Endothelial cell (in vitro differentiated cells): ENCODE measurements at regions not wholly inside any gene's neighbourhood (a gene's known extent, or its start where the extent isn't known, plus 50 kb on each side); places are given as distances from the start of the nearest gene placed in this dataset.

Experiments
- DNase-seq: peaks from one replicate; pipeline ENCODE4 v3.0.0; 2021; ENCODE audit warnings: low spot score
- H3K27ac Mint-ChIP-seq: one replicate; pipeline ENCODE4 v1.8.0; 2021; ENCODE audit warnings: mixed read lengths, inconsistent platforms; ENCODE audit not compliant: unreplicated experiment
- H3K27me3 Mint-ChIP-seq: one replicate; pipeline ENCODE4 v1.8.0; 2021; ENCODE audit warnings: mild to moderate bottlenecking, moderate library complexity, mixed read lengths, inconsistent platforms; ENCODE audit not compliant: unreplicated experiment
- H3K36me3 Mint-ChIP-seq: one replicate; pipeline ENCODE4 v1.8.0; 2021; ENCODE audit warnings: mild to moderate bottlenecking, low read depth, mixed read lengths, inconsistent platforms; ENCODE audit not compliant: unreplicated experiment
- H3K4me1 Mint-ChIP-seq: one replicate; pipeline ENCODE4 v1.8.0; 2021; ENCODE audit warnings: mild to moderate bottlenecking, mixed read lengths, inconsistent platforms; ENCODE audit not compliant: unreplicated experiment
- H3K4me3 Mint-ChIP-seq: one replicate; pipeline ENCODE4 v1.8.0; 2021; ENCODE audit warnings: mild to moderate bottlenecking, mixed read lengths, inconsistent platforms; ENCODE audit not compliant: unreplicated experiment
- H3K9me3 Mint-ChIP-seq: one replicate; pipeline ENCODE4 v1.8.0; 2021; ENCODE audit warnings: mixed read lengths, inconsistent platforms; ENCODE audit not compliant: unreplicated experiment
- TF ChIP-seq, protein P1 (sequence below): fragments of 200-600 bp; sonication (generic); IDR thresholded peaks from one replicate; pipeline ENCODE4 v1.5.0; 2021; ENCODE audit warnings: antibody characterized with exemption; ENCODE audit not compliant: unreplicated experiment

DNA sequence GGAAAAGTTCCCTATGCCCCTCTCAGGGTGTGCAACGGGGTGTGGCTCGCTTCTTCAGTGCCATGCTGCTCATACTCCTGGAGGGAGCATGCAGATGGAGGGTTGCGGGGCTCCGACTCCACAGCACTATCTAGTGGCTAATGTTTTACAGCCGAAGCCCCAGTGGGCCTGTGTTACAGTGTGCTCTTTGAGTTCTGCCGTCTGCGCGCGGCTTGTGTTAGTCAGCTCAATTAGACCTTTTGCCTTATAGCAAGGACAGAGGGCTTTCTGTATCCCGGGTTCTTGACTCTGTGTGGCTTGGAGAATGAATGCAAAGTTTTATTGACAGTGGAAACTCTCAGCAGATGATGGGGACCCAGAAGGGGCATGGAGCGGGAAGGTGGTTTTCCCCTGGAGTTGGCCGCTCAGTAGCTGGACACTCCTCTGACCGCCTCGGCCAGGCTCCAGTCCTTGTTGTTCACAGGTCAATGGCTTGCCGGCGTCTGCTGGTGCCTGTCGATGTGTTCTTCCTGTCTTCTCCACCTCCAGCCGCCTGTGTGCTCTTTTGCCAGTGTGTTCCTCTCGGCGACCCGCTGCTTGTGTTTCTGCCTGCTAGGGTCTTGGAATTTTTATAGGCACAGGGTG, 383.4 kb downstream of the LMO7 start:
- Mint-ChIP-seq H3K4me1 (no peaks in the 10 kb centered on the region), H3K27me3 (peaks cover 2% of the 10 kb centered on the region), H3K9me3 (no peaks in the 10 kb centered on the region), H3K4me3 (no peak overlapping the region), H3K36me3 (no peaks in the 10 kb centered on the region), H3K27ac (no peak overlapping the region)
- peak; percentile 59 for DNase-seq
- TF ChIP-seq, protein P1, sequence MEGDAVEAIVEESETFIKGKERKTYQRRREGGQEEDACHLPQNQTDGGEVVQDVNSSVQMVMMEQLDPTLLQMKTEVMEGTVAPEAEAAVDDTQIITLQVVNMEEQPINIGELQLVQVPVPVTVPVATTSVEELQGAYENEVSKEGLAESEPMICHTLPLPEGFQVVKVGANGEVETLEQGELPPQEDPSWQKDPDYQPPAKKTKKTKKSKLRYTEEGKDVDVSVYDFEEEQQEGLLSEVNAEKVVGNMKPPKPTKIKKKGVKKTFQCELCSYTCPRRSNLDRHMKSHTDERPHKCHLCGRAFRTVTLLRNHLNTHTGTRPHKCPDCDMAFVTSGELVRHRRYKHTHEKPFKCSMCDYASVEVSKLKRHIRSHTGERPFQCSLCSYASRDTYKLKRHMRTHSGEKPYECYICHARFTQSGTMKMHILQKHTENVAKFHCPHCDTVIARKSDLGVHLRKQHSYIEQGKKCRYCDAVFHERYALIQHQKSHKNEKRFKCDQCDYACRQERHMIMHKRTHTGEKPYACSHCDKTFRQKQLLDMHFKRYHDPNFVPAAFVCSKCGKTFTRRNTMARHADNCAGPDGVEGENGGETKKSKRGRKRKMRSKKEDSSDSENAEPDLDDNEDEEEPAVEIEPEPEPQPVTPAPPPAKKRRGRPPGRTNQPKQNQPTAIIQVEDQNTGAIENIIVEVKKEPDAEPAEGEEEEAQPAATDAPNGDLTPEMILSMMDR = no peak

DNA sequence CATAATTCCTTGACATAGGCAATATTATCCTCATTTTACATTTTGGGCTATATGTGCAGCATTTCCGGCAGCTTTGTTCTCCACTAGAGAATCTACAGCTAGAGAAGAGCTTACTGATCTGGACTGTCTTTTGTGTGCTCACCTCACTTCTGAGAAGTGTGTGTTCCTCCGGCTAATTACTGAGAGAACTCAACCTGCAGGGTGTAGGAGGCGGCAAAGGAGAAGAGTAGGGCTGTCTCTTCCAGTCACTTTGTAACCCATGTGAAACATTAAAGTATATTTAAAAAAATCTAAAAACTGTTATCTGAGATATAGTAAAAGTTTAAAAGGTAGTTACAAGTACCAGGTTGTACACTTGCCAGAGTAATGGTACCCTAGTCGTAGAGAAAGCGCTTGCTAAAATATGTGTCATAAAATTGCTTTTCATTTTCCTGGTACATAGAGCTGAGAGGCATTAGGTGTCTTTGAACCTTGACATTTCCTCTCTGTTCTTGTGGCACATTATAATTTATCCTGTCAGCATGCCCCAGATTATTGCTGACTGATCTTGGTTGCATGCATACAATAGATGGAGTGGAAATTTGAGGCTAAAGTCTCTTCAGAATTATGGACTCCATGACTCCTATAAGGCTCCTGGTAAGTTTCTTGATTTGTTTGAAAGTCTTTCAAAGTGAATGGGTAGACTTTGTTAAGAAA, 381.9 kb downstream of the LMO7 start:
- Mint-ChIP-seq H3K27me3 (peaks cover 2% of the 10 kb centered on the region), H3K4me1 (no peaks in the 10 kb centered on the region), H3K9me3 (no peaks in the 10 kb centered on the region), H3K36me3 (no peaks in the 10 kb centered on the region), H3K27ac (no peak overlapping the region), H3K4me3 (no peak overlapping the region)
- TF ChIP-seq, protein P1 = no peak
- DNase-seq = no peak

DNA sequence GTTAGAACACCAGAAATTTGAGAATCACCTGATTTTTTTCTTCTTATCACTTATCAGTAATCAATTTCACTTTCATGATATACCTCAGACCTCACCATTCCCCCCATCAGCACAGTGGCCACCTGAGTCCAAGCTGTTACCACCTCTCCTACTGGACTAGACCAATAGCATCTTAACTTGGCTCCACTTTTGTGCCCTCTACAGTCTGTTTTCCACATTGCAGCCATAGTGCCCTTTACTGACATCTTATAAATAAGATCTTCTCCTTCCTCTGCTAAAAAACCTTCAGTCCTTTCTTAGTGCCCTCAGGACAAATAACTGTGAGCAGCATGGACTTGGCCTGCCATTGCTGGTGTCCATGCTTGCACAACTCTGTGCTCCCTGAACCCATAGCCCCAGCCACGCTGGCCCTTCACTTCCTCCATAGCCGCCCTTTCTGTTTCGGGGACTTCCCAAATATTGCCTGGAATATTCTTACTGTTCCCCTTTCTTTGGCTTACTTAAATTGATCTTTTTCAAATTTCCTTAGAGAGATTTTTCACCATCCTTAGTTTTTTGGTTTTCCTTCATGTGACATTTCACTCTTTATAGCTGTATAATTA, 380.8 kb downstream of the LMO7 start:
- H3K4me3 Mint-ChIP-seq = no peak overlapping the region
- H3K9me3 Mint-ChIP-seq = no peaks in the 10 kb centered on the region
- TF ChIP-seq, protein P1 = peak; percentile 70
- peaks cover 2% of the 10 kb centered on the region for H3K27me3 Mint-ChIP-seq
- no peak overlapping the region for H3K27ac Mint-ChIP-seq
- no peaks in the 10 kb centered on the region for H3K36me3 Mint-ChIP-seq
- peak; percentile 51 for DNase-seq
- H3K4me1 Mint-ChIP-seq = no peaks in the 10 kb centered on the region

DNA sequence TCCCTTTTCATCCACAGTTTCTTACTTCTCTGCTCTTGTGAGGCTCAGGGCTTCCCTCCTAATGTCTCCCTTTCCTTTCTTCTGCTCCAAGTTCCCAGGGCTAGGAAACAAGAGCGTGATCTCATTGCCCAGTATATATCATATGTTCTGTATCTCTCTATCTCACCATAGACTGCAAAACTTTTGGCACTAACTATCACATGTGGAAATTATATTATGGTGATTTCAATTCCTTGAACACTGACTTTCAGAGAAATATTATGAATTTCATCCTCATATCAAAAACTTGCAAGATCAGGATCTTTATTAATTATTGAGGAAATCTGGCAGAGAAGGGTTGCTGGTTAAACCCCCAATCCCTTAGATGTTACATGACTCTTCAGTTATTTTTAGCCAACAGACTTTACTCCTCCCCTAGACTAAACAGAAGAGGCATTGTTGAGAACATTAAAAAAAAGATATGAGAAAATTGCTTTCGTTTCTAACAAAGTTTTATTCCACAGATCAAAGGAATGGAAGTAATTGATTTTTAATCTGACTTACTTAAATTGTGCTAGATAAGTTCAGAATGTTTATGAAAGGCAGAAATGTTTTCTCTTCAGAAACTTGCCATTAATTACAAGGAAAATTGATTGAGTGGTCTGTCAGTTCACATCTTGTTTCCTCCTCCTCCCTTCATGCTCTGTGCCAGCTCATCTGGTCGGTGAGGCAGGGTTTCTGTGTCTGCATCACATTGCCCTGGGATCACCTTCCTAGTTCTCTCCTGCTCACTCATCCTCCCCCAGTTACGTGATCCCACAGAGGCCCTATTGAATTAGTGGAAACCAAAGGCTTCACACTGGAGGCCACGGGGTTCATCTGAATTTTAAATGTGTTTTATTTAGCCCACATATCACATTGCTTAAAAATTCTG, 378.5 kb downstream of the LMO7 start:
- Mint-ChIP-seq H3K27ac (no peak overlapping the region), H3K27me3 (no peaks in the 10 kb centered on the region), H3K9me3 (no peaks in the 10 kb centered on the region), H3K4me1 (no peaks in the 10 kb centered on the region), H3K36me3 (no peaks in the 10 kb centered on the region), H3K4me3 (no peak overlapping the region)
- DNase-seq = no peak
- TF ChIP-seq, protein P1 = no peak
